Activated CD8-positive, alpha-beta T cell treated with anti-CD3 and anti-CD28 coated beads, Interleukin-2, amount 10 ng/mL, durations not matched to agents 7 days and 5 days (primary cell): ENCODE measurements at regions not wholly inside any gene's neighbourhood (a gene's known extent, or its start where the extent isn't known, plus 50 kb on each side); places are given as distances from the start of the nearest gene placed in this dataset.

ENCODE experiments used
- ATAC-seq: fragments of 150-1000 bp; cut with Tn5 transposase; one replicate; pipeline ENCODE4 v1.10.0; 2021; ENCODE audit warnings: moderate library complexity
- CTCF ChIA-PET: fragments of 350-600 bp; sonication (Branson Sonifier 250); formaldehyde crosslinking; loops from one replicate; lab custom pipeline; 2021; ENCODE audit warnings: antibody characterized with exemption; lab: Charles Lee
- POLR2A ChIA-PET: fragments of 350-600 bp; sonication (Branson Sonifier 250); formaldehyde crosslinking; loops from one replicate; lab custom pipeline; 2021; ENCODE audit warnings: antibody characterized with exemption; lab: Charles Lee
- DNase-seq: peaks from one replicate; pipeline ENCODE4 v3.0.0-alpha.2; 2020
- H3K27ac Mint-ChIP-seq: one replicate; pipeline ENCODE4 v1.8.0; 2021; ENCODE audit warnings: mild to moderate bottlenecking, mixed read lengths
- H3K27me3 Mint-ChIP-seq: one replicate; pipeline ENCODE4 v1.8.0; 2021; ENCODE audit warnings: low read depth, mixed read lengths
- H3K36me3 Mint-ChIP-seq: one replicate; pipeline ENCODE4 v1.8.0; 2021; ENCODE audit warnings: low read depth, mixed read lengths
- H3K4me1 Mint-ChIP-seq: one replicate; pipeline ENCODE4 v1.8.0; 2021; ENCODE audit warnings: low read depth, mixed read lengths
- H3K4me3 Mint-ChIP-seq: one replicate; pipeline ENCODE4 v1.8.0; 2021; ENCODE audit warnings: mild to moderate bottlenecking, mixed read lengths
- H3K9me3 Mint-ChIP-seq: one replicate; pipeline ENCODE4 v1.8.0; 2022; ENCODE audit warnings: mixed read lengths; ENCODE audit not compliant: insufficient read depth

DNA sequence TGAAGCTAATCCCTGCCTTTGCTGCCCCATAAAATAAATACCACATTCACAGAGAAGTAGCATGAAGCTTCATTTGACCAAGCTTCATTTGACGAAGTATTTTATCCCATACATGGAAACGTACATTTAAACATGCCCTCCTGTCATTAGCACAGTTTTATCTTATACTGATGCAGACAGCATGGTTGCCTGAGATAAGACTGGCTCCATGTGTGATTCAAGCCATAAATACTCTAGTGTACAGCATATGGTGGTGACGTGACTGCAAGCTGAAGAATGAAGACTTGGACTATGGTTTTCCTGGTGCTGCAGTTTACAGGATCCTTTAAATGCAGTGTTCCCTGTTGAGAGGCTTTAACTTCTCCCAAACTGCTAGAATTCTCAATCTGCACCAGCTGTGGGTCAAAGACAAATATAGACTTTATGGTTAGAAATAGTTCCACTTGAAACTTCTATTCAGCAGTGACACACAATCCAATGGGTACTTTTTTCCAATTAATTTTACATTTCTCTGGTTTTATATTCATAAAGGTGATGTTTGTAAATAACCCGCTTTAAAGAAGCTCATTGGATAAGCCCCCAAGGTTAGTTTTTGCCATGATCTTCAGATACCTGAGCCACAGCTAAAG lies 64.9 kb downstream of the CYB561 start:
- H3K9me3 Mint-ChIP-seq, result no peaks in the 10 kb centered on the region
- POLR2A ChIA-PET, result interaction anchor here (0.6 kb wide), 2 partner anchors 19 to 198 kb away, joined by 3 to 4 read pairs; no protein-coding TSS in a partner anchor

DNA sequence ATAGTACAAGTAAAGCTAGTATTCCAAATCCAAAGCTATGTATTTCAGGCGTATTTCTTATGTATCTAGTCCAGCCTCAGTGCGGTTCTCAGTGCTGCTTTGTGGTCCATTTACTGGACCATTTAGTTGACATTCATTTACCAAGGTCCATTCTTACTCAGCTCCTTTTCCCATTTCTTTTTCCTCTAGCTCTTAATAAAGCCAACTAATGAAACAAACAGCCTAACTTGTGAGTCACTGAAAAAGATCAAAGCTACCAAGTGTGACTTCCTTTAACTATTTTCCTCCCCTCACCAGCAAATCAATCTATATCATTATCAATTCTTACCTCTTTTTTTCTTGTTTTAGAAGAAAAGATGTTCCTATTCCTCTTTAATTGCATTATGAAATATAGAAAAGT lies 64.0 kb downstream of the CYB561 start:
- H3K4me1 Mint-ChIP-seq, result no peaks in the 10 kb centered on the region
- POLR2A ChIA-PET, result no interaction called here
- ATAC-seq (no peak), DNase-seq (no peak)
- CTCF ChIA-PET, result interaction anchor here (1.3 to 2.4 kb wide), 4 partner anchors 14 to 230 kb away, joined by 3 to 8 read pairs (median 4); no protein-coding TSS in a partner anchor
- no peaks in the 10 kb centered on the region for H3K9me3 Mint-ChIP-seq
- H3K4me3 Mint-ChIP-seq, result no peak overlapping the region
- no peak overlapping the region for H3K27ac Mint-ChIP-seq
- no peaks in the 10 kb centered on the region for H3K27me3 Mint-ChIP-seq
- peaks cover 4% of the 10 kb centered on the region for H3K36me3 Mint-ChIP-seq

More for the DNA sequence above, 64.9 kb downstream of the CYB561 start:
- H3K27ac Mint-ChIP-seq, result no peak overlapping the region
- H3K27me3 Mint-ChIP-seq, result no peaks in the 10 kb centered on the region
- no peak overlapping the region for H3K4me3 Mint-ChIP-seq
- no peak for ATAC-seq
- no peak for DNase-seq
- CTCF ChIA-PET, result interaction anchor here (0.6 to 2.4 kb wide), 5 partner anchors 11 to 231 kb away, joined by 3 to 8 read pairs (median 4); no protein-coding TSS in a partner anchor
- H3K4me1 Mint-ChIP-seq, result no peaks in the 10 kb centered on the region
- peaks cover 4% of the 10 kb centered on the region for H3K36me3 Mint-ChIP-seq
